ENCODE measurements at regions not wholly inside any gene's neighbourhood (a gene's known extent, or its start where the extent isn't known, plus 50 kb on each side); places are given as distances from the start of the nearest gene placed in this dataset.
"Not testable (repeated sequence)": the region's sequence is repeated elsewhere in the genome, so short reads cannot be mapped to it uniquely, and the experiment has no call there.

- H3K4me3 Mint-ChIP-seq, result no peak overlapping the region
- intact Hi-C loops (cut with micrococcal nuclease), result no loop called here
- CTCF ChIA-PET, result interaction anchor here (0.7 kb wide), 1 partner anchor 570 kb away, joined by 3 read pairs; no protein-coding TSS in a partner anchor
Measured at GRCh38 chr12:7591531-7591930, 74.2 kb downstream of the APOBEC1 start.

GRCh38 chr12:7590085-7590484 lies 75.6 kb downstream of the APOBEC1 start:
- H3K4me3 Mint-ChIP-seq; CTCF ChIA-PET; H3K4me1 Mint-ChIP-seq (ENCODE audit: low read depth); H3K36me3 Mint-ChIP-seq (ENCODE audit: low read depth); H3K27me3 Mint-ChIP-seq (ENCODE audit: low read depth); H3K27ac Mint-ChIP-seq; intact Hi-C loops (cut with micrococcal nuclease); DNase-seq; H3K9me3 Mint-ChIP-seq: not testable (repeated sequence)

More at GRCh38 chr12:7591531-7591930, 74.2 kb downstream of the APOBEC1 start:
- H3K27ac Mint-ChIP-seq, result no peak overlapping the region
- H3K27me3 Mint-ChIP-seq (ENCODE audit: low read depth), result no peaks in the 10 kb centered on the region
- DNase-seq, result no peak
- H3K36me3 Mint-ChIP-seq (ENCODE audit: low read depth), result no peaks in the 10 kb centered on the region
- H3K4me1 Mint-ChIP-seq (ENCODE audit: low read depth), result peaks cover 2% of the 10 kb centered on the region
- H3K9me3 Mint-ChIP-seq, result no peaks in the 10 kb centered on the region

GRCh38 chr12:7588742-7589329 lies 76.9 kb downstream of the APOBEC1 start:
- intact Hi-C loops (cut with micrococcal nuclease), result loop anchor here (1.0 to 5.0 kb wide), 3 partner anchors 49 to 372 kb away; no protein-coding TSS in a partner anchor
- H3K27me3 Mint-ChIP-seq (ENCODE audit: low read depth), result peaks cover 12% of the 10 kb centered on the region
- H3K27ac Mint-ChIP-seq; H3K4me1 Mint-ChIP-seq (ENCODE audit: low read depth); H3K36me3 Mint-ChIP-seq (ENCODE audit: low read depth); H3K4me3 Mint-ChIP-seq; H3K9me3 Mint-ChIP-seq: not testable (repeated sequence)
- peak; percentile 76 for DNase-seq
- CTCF ChIA-PET, result interaction anchor here (3.7 to 3.8 kb wide), 2 partner anchors 48 to 54 kb away, joined by 20 to 23 read pairs; no protein-coding TSS in a partner anchor

GRCh38 chr12:7584137-7584536 lies 80.6 kb upstream of the CD163 start:
- peak; percentile 55 for DNase-seq
- peaks cover 18% of the 10 kb centered on the region for H3K27me3 Mint-ChIP-seq (ENCODE audit: low read depth)
- H3K4me3 Mint-ChIP-seq; H3K9me3 Mint-ChIP-seq; intact Hi-C loops (cut with micrococcal nuclease); H3K27ac Mint-ChIP-seq; H3K36me3 Mint-ChIP-seq (ENCODE audit: low read depth); H3K4me1 Mint-ChIP-seq (ENCODE audit: low read depth): not testable (repeated sequence)
- CTCF ChIA-PET, result interaction anchor here (2.9 kb wide), 1 partner anchor 54 kb away, joined by 8 read pairs; no protein-coding TSS in a partner anchor

GRCh38 chr12:7583471-7583870 lies 79.9 kb upstream of the CD163 start:
- intact Hi-C loops (cut with micrococcal nuclease), result no loop called here
- Mint-ChIP-seq H3K27me3 (ENCODE audit: low read depth) (peaks cover 18% of the 10 kb centered on the region), H3K4me3 (no peak overlapping the region), H3K36me3 (ENCODE audit: low read depth) (no peaks in the 10 kb centered on the region), H3K9me3 (peaks cover 12% of the 10 kb centered on the region), H3K4me1 (ENCODE audit: low read depth) (peaks cover 2% of the 10 kb centered on the region), H3K27ac (no peak overlapping the region)
- no peak for DNase-seq
- CTCF ChIA-PET, result interaction anchor here (0.6 to 2.9 kb wide), 4 partner anchors 30 to 405 kb away, joined by 3 to 8 read pairs (median 3); no protein-coding TSS in a partner anchor

- intact Hi-C loops (cut with micrococcal nuclease), result no loop called here
- H3K9me3 Mint-ChIP-seq, result peaks cover 12% of the 10 kb centered on the region
- H3K27ac Mint-ChIP-seq, result no peak overlapping the region
- peaks cover 2% of the 10 kb centered on the region for H3K4me1 Mint-ChIP-seq (ENCODE audit: low read depth)
- CTCF ChIA-PET, result interaction anchor here (1.0 to 2.9 kb wide), 2 partner anchors 31 to 56 kb away, joined by 3 to 8 read pairs; no protein-coding TSS in a partner anchor
- no peak overlapping the region for H3K4me3 Mint-ChIP-seq
- no peak for DNase-seq
- no peaks in the 10 kb centered on the region for H3K36me3 Mint-ChIP-seq (ENCODE audit: low read depth)
- H3K27me3 Mint-ChIP-seq (ENCODE audit: low read depth), result peaks cover 18% of the 10 kb centered on the region
Measured at GRCh38 chr12:7582796-7583195, 79.2 kb upstream of the CD163 start.

GRCh38 chr12:7581625-7582024 lies 78.0 kb upstream of the CD163 start:
- peaks cover 18% of the 10 kb centered on the region for H3K27me3 Mint-ChIP-seq (ENCODE audit: low read depth)
- H3K4me3 Mint-ChIP-seq, result no peak overlapping the region
- intact Hi-C loops (cut with micrococcal nuclease), result no loop called here
- no peak for DNase-seq
- peaks cover 2% of the 10 kb centered on the region for H3K4me1 Mint-ChIP-seq (ENCODE audit: low read depth)
- H3K27ac Mint-ChIP-seq, result no peak overlapping the region
- CTCF ChIA-PET, result interaction anchor here (2.9 kb wide), 1 partner anchor 57 kb away, joined by 8 read pairs; no protein-coding TSS in a partner anchor
- peaks cover 12% of the 10 kb centered on the region for H3K9me3 Mint-ChIP-seq
- H3K36me3 Mint-ChIP-seq (ENCODE audit: low read depth), result no peaks in the 10 kb centered on the region

GRCh38 chr12:7581046-7581445 lies 77.5 kb upstream of the CD163 start:
- intact Hi-C loops (cut with micrococcal nuclease), result no loop called here
- H3K27me3 Mint-ChIP-seq (ENCODE audit: low read depth), result peaks cover 17% of the 10 kb centered on the region
- no peak overlapping the region for H3K4me3 Mint-ChIP-seq
- peaks cover 12% of the 10 kb centered on the region for H3K9me3 Mint-ChIP-seq
- DNase-seq, result no peak
- no peaks in the 10 kb centered on the region for H3K36me3 Mint-ChIP-seq (ENCODE audit: low read depth)
- H3K27ac Mint-ChIP-seq, result peak overlapping the region; percentile 25
- peaks cover 2% of the 10 kb centered on the region for H3K4me1 Mint-ChIP-seq (ENCODE audit: low read depth)
- CTCF ChIA-PET, result no interaction called here

- Mint-ChIP-seq H3K36me3 (ENCODE audit: low read depth) (no peaks in the 10 kb centered on the region), H3K4me1 (ENCODE audit: low read depth) (no peaks in the 10 kb centered on the region), H3K4me3 (no peak overlapping the region), H3K27ac (no peak overlapping the region), H3K9me3 (peaks cover 2% of the 10 kb centered on the region), H3K27me3 (ENCODE audit: low read depth) (peaks cover 10% of the 10 kb centered on the region)
- intact Hi-C loops (cut with micrococcal nuclease), result no loop called here
- CTCF ChIA-PET, result no interaction called here
- DNase-seq, result no peak
Measured at GRCh38 chr12:7571257-7571656, 67.7 kb upstream of the CD163 start.

- CTCF ChIA-PET, result interaction anchor here (0.7 kb wide), 1 partner anchor 416 kb away, joined by 3 read pairs; no protein-coding TSS in a partner anchor
- peaks cover 25% of the 10 kb centered on the region for H3K27me3 Mint-ChIP-seq (ENCODE audit: low read depth)
- DNase-seq, result no peak
Measured at GRCh38 chr12:7557227-7557626, 53.6 kb upstream of the CD163 start.

GRCh38 chr12:7555752-7556151 lies 52.2 kb upstream of the CD163 start:
- Mint-ChIP-seq H3K4me3 (no peak overlapping the region), H3K4me1 (ENCODE audit: low read depth) (no peaks in the 10 kb centered on the region), H3K27ac (no peak overlapping the region), H3K9me3 (peaks cover 9% of the 10 kb centered on the region), H3K36me3 (ENCODE audit: low read depth) (no peaks in the 10 kb centered on the region), H3K27me3 (ENCODE audit: low read depth) (peaks cover 18% of the 10 kb centered on the region)
- DNase-seq, result no peak
- CTCF ChIA-PET, result no interaction called here
- intact Hi-C loops (cut with micrococcal nuclease), result no loop called here

More at GRCh38 chr12:7557227-7557626, 53.6 kb upstream of the CD163 start:
- no peaks in the 10 kb centered on the region for H3K4me1 Mint-ChIP-seq (ENCODE audit: low read depth)
- H3K9me3 Mint-ChIP-seq, result no peaks in the 10 kb centered on the region
- no peaks in the 10 kb centered on the region for H3K36me3 Mint-ChIP-seq (ENCODE audit: low read depth)
- no peak overlapping the region for H3K4me3 Mint-ChIP-seq
- intact Hi-C loops (cut with micrococcal nuclease), result no loop called here
- no peak overlapping the region for H3K27ac Mint-ChIP-seq

- peaks cover 18% of the 10 kb centered on the region for H3K27me3 Mint-ChIP-seq (ENCODE audit: low read depth)
- peaks cover 11% of the 10 kb centered on the region for H3K9me3 Mint-ChIP-seq
- H3K4me1 Mint-ChIP-seq (ENCODE audit: low read depth); CTCF ChIA-PET; H3K36me3 Mint-ChIP-seq (ENCODE audit: low read depth); DNase-seq; intact Hi-C loops (cut with micrococcal nuclease); H3K27ac Mint-ChIP-seq; H3K4me3 Mint-ChIP-seq: not testable (repeated sequence)
Measured at GRCh38 chr12:7554831-7555230, 51.3 kb upstream of the CD163 start.
